AG09309 (cell line): ENCODE measurements at regions not wholly inside any gene's neighbourhood (a gene's known extent, or its start where the extent isn't known, plus 50 kb on each side); places are given as distances from the start of the nearest gene placed in this dataset.

ENCODE experiments used
- DNase-seq: peaks from one replicate; pipeline ENCODE4 v3.0.0-alpha.2; 2010; ENCODE audit warnings: low read depth
- H3K4me3 ChIP-seq: 2 replicates; pipeline ENCODE4 v1.5.1; 2011; ENCODE audit warnings: mild to moderate bottlenecking, low read depth, low read length, moderate library complexity; ENCODE audit not compliant: control insufficient read depth
- TF ChIP-seq, protein P1 (sequence below): IDR thresholded peaks from 2 replicates; pipeline ENCODE4 v1.5.1; 2011; ENCODE audit warnings: mild to moderate bottlenecking, low read depth, low read length, inconsistent platforms; ENCODE audit not compliant: insufficient read depth, control insufficient read depth; ENCODE audit errors: missing control alignments

DNA sequence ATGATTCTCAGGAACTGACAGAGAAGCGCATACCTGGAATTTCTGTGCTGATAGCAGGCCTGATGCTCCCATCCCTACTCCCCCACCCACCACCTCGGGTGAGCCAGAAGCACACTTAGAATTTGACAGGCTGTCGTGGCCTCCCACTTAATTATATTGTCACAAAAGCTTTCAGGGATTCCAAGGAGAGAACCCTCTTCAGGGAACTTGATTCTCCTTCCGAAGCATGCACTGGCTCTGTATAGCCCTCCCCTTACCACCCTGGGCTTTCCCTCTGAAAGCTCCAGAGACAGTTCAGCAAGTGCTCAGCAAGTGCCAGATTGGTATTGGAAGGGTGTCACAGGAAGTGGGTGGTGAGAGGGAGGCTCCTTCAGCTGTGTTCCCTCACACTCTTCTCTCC is 252.5 kb upstream of the SIX2 start:
- TF ChIP-seq, protein P1, sequence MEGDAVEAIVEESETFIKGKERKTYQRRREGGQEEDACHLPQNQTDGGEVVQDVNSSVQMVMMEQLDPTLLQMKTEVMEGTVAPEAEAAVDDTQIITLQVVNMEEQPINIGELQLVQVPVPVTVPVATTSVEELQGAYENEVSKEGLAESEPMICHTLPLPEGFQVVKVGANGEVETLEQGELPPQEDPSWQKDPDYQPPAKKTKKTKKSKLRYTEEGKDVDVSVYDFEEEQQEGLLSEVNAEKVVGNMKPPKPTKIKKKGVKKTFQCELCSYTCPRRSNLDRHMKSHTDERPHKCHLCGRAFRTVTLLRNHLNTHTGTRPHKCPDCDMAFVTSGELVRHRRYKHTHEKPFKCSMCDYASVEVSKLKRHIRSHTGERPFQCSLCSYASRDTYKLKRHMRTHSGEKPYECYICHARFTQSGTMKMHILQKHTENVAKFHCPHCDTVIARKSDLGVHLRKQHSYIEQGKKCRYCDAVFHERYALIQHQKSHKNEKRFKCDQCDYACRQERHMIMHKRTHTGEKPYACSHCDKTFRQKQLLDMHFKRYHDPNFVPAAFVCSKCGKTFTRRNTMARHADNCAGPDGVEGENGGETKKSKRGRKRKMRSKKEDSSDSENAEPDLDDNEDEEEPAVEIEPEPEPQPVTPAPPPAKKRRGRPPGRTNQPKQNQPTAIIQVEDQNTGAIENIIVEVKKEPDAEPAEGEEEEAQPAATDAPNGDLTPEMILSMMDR: no peak
- DNase-seq: no peak
- H3K4me3 ChIP-seq: no peak overlapping the region

DNA sequence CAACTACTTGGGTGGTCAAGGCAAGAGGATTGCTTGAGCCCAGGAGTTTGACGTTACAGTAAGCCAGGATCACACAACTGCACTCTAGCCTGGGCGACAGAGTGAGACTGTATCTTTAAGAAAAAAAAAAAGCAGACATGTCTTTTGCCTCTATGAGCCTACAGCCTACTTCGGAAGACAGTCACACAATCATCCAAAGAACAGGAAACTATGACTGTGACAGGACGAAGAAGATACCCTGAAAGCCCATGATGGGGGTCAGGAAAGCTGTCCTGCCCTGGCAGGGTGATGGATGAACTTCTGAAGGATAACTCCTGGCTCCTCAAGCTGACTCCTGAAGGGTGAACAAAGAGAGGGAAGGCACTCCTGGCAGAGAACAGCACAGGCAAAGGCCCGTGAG is 251.7 kb upstream of the SIX2 start:
- TF ChIP-seq, protein P1: no peak
- no peak for DNase-seq
- H3K4me3 ChIP-seq: no peak overlapping the region

GRCh38 chr2:45259547-45260160 is 250.4 kb upstream of the SIX2 start:
- TF ChIP-seq, protein P1: no peak
- no peak overlapping the region for H3K4me3 ChIP-seq
- no peak for DNase-seq

DNA sequence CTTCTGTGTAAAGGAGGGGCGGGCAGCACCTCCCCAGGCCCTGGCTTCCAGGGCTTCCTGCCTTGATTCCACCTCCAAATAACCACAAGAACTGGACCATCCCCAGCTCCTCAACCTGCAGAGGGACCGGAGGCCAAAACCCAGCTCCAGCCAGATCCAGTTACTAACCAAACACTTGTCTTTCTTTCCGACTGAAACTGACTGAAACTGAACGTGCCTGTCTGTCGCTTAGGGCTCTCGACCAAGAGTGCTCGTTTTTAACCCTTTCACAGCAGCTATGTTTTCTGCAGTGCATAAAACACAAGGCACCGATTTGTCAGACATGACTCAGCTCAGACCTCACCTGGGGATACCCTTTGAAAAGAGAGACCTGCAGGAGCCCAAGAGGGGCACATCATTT is 249.9 kb upstream of the SIX2 start:
- TF ChIP-seq, protein P1: no peak
- DNase-seq: no peak
- H3K4me3 ChIP-seq: no peak overlapping the region

DNA sequence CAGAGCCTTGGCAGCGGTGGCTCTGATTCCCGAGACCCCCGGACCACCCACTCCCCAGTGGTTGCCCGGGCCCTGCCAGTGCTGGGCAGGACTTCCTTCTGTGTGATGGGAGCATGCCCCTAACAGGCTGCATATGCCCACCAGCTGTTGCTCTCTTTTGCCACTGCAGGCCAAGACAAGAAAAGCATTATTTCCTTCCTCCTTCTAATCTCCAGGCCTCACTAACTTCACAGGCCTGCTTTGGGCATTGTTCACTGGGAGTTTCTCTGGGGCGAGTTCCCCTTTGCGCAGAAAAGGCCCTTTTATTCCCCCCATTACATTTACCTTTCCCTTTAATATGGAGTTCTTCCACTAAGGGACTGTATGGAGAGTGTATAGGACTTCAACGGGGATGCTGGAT is 249.1 kb upstream of the SIX2 start:
- DNase-seq: no peak
- TF ChIP-seq, protein P1: no peak
- no peak overlapping the region for H3K4me3 ChIP-seq

DNA sequence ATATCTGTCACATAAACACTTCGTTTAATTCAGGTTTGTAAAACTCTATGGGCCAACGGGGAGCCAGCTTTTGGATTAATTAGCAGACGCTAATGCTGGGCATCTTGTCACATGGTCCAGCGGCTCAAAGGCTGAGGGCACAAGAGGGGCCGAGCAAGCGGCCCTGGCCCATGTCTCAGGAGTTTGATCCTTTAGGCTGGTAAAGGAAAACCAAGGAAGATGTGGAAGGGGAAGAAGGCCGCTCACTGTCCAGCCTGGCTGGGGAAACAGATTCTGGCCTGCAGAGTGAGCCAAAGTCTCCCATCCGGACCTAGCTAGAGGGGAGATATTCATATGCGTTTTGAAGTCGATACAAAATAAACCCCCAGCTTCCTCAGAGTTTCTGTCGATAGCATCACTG is 248.6 kb upstream of the SIX2 start:
- no peak for DNase-seq
- H3K4me3 ChIP-seq: no peak overlapping the region
- TF ChIP-seq, protein P1: no peak

- TF ChIP-seq, protein P1: no peak
- H3K4me3 ChIP-seq: no peak overlapping the region
- no peak for DNase-seq
Observed at GRCh38 chr2:45256867-45257641, 247.8 kb upstream of the SIX2 start.
